ENCODE measurements at regions not wholly inside any gene's neighbourhood (a gene's known extent, or its start where the extent isn't known, plus 50 kb on each side); places are given as distances from the start of the nearest gene placed in this dataset.

DNA sequence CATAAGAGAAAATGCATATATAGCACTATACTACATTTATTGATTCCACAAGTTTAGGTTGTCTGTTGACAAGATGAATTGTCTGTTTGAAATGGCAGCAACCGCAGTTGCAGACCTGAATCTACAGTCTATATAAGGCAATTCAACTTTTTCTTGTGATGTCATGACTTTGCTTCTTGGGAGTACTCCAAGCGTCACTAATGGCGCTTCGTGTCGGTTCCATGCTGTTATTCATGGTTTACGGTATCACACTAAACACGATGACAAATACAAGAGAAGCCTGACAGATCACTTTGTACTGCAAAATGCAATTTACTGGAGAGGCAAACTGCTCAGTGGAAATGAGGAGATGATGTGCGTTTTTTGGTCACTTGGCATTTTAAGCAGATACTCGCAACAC lies 280.3 kb upstream of the TCF21 start:
- H3K79me2 ChIP-seq (ENCODE audit: insufficient read depth), result no peaks in the 10 kb centered on the region
- H3K27ac ChIP-seq (ENCODE audit: low read depth in 2 of 2, low read length in 1 of 2), result no peak overlapping the region
- no peaks in the 10 kb centered on the region for H3K27me3 ChIP-seq (ENCODE audit: insufficient read depth)
- H3K9ac ChIP-seq, result no peak overlapping the region
- no peak overlapping the region for H3K4me2 ChIP-seq
- DNase-seq, result no peak
- no peaks in the 10 kb centered on the region for H4K20me1 ChIP-seq (ENCODE audit: insufficient read depth)
- H3F3A ChIP-seq (replicated peaks; ENCODE audit: insufficient read depth), result no peaks in the 10 kb centered on the region
- H3K9me2 ChIP-seq, result no peaks in the 10 kb centered on the region
- no peaks in the 10 kb centered on the region for H3K36me3 ChIP-seq (replicated peaks in 1 of 2; ENCODE audit: control insufficient read depth in 1 of 2, insufficient read depth in 2 of 2, low read length in 1 of 2)
- no peaks in the 10 kb centered on the region for H3K4me1 ChIP-seq (ENCODE audit: control insufficient read depth in 1 of 2, insufficient read depth in 2 of 2, low read depth in 1 of 2, low read length in 1 of 2)
- ChIA-PET POLR2A (no interaction called here), CTCF (no interaction called here)
- WGBS (ENCODE audit: low lambda C conversion rate), result 11% methylated on average over 9 of the region's 9 CpGs
- no peak overlapping the region for H3K4me3 ChIP-seq (ENCODE audit: low read depth in 2 of 2, low read length in 1 of 2)
- TF ChIP-seq RXRA (IDR thresholded peaks at IDR 0.05; ENCODE audit: borderline replicate concordance, low read depth) (no peak), FOSL2 (IDR thresholded peaks at IDR 0.05; ENCODE audit: borderline replicate concordance, low read depth) (no peak), RFX5 (IDR thresholded peaks at IDR 0.05; ENCODE audit: low read length) (no peak)
- TF ChIP-seq, protein P1, sequence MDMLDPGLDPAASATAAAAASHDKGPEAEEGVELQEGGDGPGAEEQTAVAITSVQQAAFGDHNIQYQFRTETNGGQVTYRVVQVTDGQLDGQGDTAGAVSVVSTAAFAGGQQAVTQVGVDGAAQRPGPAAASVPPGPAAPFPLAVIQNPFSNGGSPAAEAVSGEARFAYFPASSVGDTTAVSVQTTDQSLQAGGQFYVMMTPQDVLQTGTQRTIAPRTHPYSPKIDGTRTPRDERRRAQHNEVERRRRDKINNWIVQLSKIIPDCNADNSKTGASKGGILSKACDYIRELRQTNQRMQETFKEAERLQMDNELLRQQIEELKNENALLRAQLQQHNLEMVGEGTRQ (IDR thresholded peaks at IDR 0.05; ENCODE audit: borderline replicate concordance, low read depth, low read length), result no peak
- H2AFZ ChIP-seq (ENCODE audit: low read depth), result no peak overlapping the region
- H3K9me3 ChIP-seq, result no peaks in the 10 kb centered on the region

- H3K4me2 ChIP-seq, result no peak overlapping the region
- H3K9ac ChIP-seq, result no peak overlapping the region
These were observed 279.3 kb upstream of the TCF21 start for GRCh38 chr6:133609415-133610226.

More at GRCh38 chr6:133609415-133610226, 279.3 kb upstream of the TCF21 start:
- no peaks in the 10 kb centered on the region for H3K4me1 ChIP-seq (ENCODE audit: control insufficient read depth in 1 of 2, insufficient read depth in 2 of 2, low read depth in 1 of 2, low read length in 1 of 2)
- ChIA-PET CTCF (no interaction called here), POLR2A (no interaction called here)
- H3F3A ChIP-seq (replicated peaks; ENCODE audit: insufficient read depth), result no peaks in the 10 kb centered on the region
- WGBS (ENCODE audit: low lambda C conversion rate), result 0% methylated on average over 2 of the region's 2 CpGs
- no peaks in the 10 kb centered on the region for H3K27me3 ChIP-seq (ENCODE audit: insufficient read depth)
- TF ChIP-seq GABPA (IDR thresholded peaks at IDR 0.05; ENCODE audit: low read depth) (no peak), CHD2 (IDR thresholded peaks at IDR 0.05; ENCODE audit: low read length, partially characterized antibody) (no peak), IRF3 (IDR thresholded peaks at IDR 0.05; ENCODE audit: low read depth, low read length) (no peak)
- TF ChIP-seq, protein P2, sequence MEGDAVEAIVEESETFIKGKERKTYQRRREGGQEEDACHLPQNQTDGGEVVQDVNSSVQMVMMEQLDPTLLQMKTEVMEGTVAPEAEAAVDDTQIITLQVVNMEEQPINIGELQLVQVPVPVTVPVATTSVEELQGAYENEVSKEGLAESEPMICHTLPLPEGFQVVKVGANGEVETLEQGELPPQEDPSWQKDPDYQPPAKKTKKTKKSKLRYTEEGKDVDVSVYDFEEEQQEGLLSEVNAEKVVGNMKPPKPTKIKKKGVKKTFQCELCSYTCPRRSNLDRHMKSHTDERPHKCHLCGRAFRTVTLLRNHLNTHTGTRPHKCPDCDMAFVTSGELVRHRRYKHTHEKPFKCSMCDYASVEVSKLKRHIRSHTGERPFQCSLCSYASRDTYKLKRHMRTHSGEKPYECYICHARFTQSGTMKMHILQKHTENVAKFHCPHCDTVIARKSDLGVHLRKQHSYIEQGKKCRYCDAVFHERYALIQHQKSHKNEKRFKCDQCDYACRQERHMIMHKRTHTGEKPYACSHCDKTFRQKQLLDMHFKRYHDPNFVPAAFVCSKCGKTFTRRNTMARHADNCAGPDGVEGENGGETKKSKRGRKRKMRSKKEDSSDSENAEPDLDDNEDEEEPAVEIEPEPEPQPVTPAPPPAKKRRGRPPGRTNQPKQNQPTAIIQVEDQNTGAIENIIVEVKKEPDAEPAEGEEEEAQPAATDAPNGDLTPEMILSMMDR (IDR thresholded peaks at IDR 0.05), result no peak
- no peaks in the 10 kb centered on the region for H3K9me3 ChIP-seq
- H3K79me2 ChIP-seq (ENCODE audit: insufficient read depth), result no peaks in the 10 kb centered on the region
- H2AFZ ChIP-seq (ENCODE audit: low read depth), result no peak overlapping the region
- DNase-seq, result no peak
- no peaks in the 10 kb centered on the region for H4K20me1 ChIP-seq (ENCODE audit: insufficient read depth)
- H3K4me3 ChIP-seq (ENCODE audit: low read depth in 2 of 2, low read length in 1 of 2), result no peak overlapping the region
- H3K36me3 ChIP-seq (replicated peaks in 1 of 2; ENCODE audit: control insufficient read depth in 1 of 2, insufficient read depth in 2 of 2, low read length in 1 of 2), result no peaks in the 10 kb centered on the region
- no peaks in the 10 kb centered on the region for H3K9me2 ChIP-seq
- no peak overlapping the region for H3K27ac ChIP-seq (ENCODE audit: low read depth in 2 of 2, low read length in 1 of 2)
